ENCODE measurements at regions not wholly inside any gene's neighbourhood (a gene's known extent, or its start where the extent isn't known, plus 50 kb on each side); places are given as distances from the start of the nearest gene placed in this dataset.

DNA sequence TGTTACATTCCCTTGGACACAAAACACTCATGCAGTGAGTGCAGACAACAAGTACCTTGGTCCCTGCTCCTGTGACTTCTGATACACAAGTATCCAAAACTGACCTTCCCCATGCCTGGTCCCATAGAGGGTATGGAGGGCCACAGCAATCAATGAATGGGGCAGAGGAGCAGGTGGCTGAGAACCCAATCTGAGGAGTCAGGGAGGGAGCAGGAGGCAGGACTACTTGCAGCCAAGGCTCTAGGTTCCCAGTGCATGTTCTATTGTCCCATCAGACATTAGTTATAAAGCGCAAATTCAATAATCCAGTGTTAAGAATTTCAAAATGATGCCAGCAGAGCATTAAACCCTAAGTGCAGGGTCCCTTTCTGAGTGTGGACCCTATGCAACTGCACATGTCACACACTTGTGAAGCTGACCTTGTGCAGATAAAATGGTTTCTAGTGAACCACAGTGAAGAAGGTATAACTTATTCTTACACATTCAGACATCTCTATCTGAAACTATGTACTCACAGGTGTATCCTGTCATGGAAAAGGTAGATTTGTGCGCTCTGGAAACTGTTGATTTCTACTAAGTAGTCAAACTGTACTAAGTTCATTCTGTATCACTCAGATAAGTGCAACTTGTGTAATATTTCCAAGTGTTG, 107.3 kb upstream of the ABI3BP start:
- no peak overlapping the region for H3K27ac ChIP-seq (ENCODE audit: low read depth, low read length)
- no peak for DNase-seq (ENCODE audit: low read depth in 4 of 6, low spot score in 6 of 6)
- 100% methylated on average over 1 of the region's 2 CpGs for WGBS (ENCODE audit: insufficient coverage)

DNA sequence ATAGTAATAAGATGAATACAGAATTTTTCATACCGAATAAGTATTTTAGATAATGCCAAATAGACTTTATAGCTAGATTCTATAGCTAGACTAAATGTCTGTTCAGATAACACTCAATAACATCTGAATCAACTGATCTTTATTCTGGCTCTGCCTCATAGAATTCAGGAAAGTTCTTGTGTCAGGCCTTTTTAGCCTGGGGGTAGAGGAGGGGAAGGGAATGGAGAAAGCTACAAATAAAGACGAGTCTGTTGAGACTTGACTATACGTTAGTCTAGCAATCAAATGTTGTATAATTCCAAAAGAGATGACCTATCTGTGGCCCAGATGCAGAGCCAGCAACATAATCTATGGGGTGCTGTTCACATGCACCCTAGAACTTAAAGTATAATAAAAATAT, 106.6 kb upstream of the ABI3BP start:
- Histone ChIP-seq H3K36me3 (ENCODE audit: control insufficient read depth, insufficient read depth, low read length) (no peaks in the 10 kb centered on the region), H3K27me3 (ENCODE audit: control insufficient read depth, insufficient read depth, low read length) (no peaks in the 10 kb centered on the region), H3K4me1 (ENCODE audit: control insufficient read depth, insufficient read depth, low read length) (no peaks in the 10 kb centered on the region), H3K4me3 (ENCODE audit: low read depth, low read length) (no peak overlapping the region), H3K9me3 (ENCODE audit: control insufficient read depth, insufficient read depth, low read length) (no peaks in the 10 kb centered on the region), H3K27ac (ENCODE audit: low read depth, low read length) (no peak overlapping the region)
- no peak for DNase-seq (ENCODE audit: low read depth in 4 of 6, low spot score in 6 of 6)
- no CpG with 5 or more reads among the region's 3 CpGs for WGBS (ENCODE audit: insufficient coverage)

More for the DNA sequence above, 107.3 kb upstream of the ABI3BP start:
- Histone ChIP-seq H3K36me3 (ENCODE audit: control insufficient read depth, insufficient read depth, low read length) (no peaks in the 10 kb centered on the region), H3K9me3 (ENCODE audit: control insufficient read depth, insufficient read depth, low read length) (no peaks in the 10 kb centered on the region), H3K4me1 (ENCODE audit: control insufficient read depth, insufficient read depth, low read length) (no peaks in the 10 kb centered on the region), H3K4me3 (ENCODE audit: low read depth, low read length) (no peak overlapping the region), H3K27me3 (ENCODE audit: control insufficient read depth, insufficient read depth, low read length) (no peaks in the 10 kb centered on the region)

- Histone ChIP-seq H3K9me3 (ENCODE audit: control insufficient read depth, insufficient read depth, low read length) (no peaks in the 10 kb centered on the region), H3K27ac (ENCODE audit: low read depth, low read length) (no peak overlapping the region), H3K36me3 (ENCODE audit: control insufficient read depth, insufficient read depth, low read length) (no peaks in the 10 kb centered on the region), H3K27me3 (ENCODE audit: control insufficient read depth, insufficient read depth, low read length) (no peaks in the 10 kb centered on the region), H3K4me3 (ENCODE audit: low read depth, low read length) (no peak overlapping the region), H3K4me1 (ENCODE audit: control insufficient read depth, insufficient read depth, low read length) (no peaks in the 10 kb centered on the region)
- DNase-seq (ENCODE audit: low read depth in 4 of 6, low spot score in 6 of 6): no peak
- 56% methylated on average over 1 of the region's 2 CpGs for WGBS (ENCODE audit: insufficient coverage)
Measured at GRCh38 chr3:101096444-101096843, 103.2 kb upstream of the ABI3BP start.

- Histone ChIP-seq H3K9me3 (ENCODE audit: control insufficient read depth, insufficient read depth, low read length) (no peaks in the 10 kb centered on the region), H3K27ac (ENCODE audit: low read depth, low read length) (no peak overlapping the region), H3K36me3 (ENCODE audit: control insufficient read depth, insufficient read depth, low read length) (no peaks in the 10 kb centered on the region), H3K4me1 (ENCODE audit: control insufficient read depth, insufficient read depth, low read length) (no peaks in the 10 kb centered on the region), H3K27me3 (ENCODE audit: control insufficient read depth, insufficient read depth, low read length) (no peaks in the 10 kb centered on the region), H3K4me3 (ENCODE audit: low read depth, low read length) (no peak overlapping the region)
- WGBS (ENCODE audit: insufficient coverage): no CpG with 5 or more reads among the region's 5 CpGs
- no peak for DNase-seq (ENCODE audit: low read depth in 4 of 6, low spot score in 6 of 6)
Measured at GRCh38 chr3:101095693-101096430, 102.6 kb upstream of the ABI3BP start.

GRCh38 chr3:101091489-101091888, 98.3 kb upstream of the ABI3BP start:
- no peak overlapping the region for H3K27ac ChIP-seq (ENCODE audit: low read depth, low read length)
- H3K27me3 ChIP-seq (ENCODE audit: control insufficient read depth, insufficient read depth, low read length): no peaks in the 10 kb centered on the region
- no peaks in the 10 kb centered on the region for H3K4me1 ChIP-seq (ENCODE audit: control insufficient read depth, insufficient read depth, low read length)
- no peaks in the 10 kb centered on the region for H3K9me3 ChIP-seq (ENCODE audit: control insufficient read depth, insufficient read depth, low read length)
- H3K36me3 ChIP-seq (ENCODE audit: control insufficient read depth, insufficient read depth, low read length): no peaks in the 10 kb centered on the region
- no peak overlapping the region for H3K4me3 ChIP-seq (ENCODE audit: low read depth, low read length)
- 67% methylated on average over 1 of the region's 3 CpGs for WGBS (ENCODE audit: insufficient coverage)
- DNase-seq (ENCODE audit: low read depth in 4 of 6, low spot score in 6 of 6): no peak

DNA sequence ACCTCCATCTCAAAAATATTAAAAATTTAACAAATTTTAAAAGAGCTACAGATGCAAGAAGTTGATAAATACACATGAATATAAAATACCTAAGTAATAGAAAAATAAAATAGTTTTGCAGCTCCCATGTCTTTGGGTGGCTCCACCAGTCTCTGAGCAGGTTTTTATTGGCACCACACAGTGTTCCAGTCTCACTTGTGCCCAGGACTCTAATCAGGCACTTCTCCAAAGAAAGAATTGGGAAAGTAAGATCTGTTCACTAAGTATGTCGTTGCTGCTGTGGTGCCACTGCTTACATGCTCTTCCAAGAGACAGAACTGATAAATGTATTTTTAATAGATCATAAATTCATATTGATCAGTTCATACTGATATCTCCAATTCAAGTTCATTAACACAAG, 92.5 kb upstream of the ABI3BP start:
- DNase-seq (ENCODE audit: low read depth in 4 of 6, low spot score in 6 of 6): no peak
- Histone ChIP-seq H3K36me3 (ENCODE audit: control insufficient read depth, insufficient read depth, low read length) (no peaks in the 10 kb centered on the region), H3K4me1 (ENCODE audit: control insufficient read depth, insufficient read depth, low read length) (no peaks in the 10 kb centered on the region), H3K4me3 (ENCODE audit: low read depth, low read length) (no peak overlapping the region), H3K27ac (ENCODE audit: low read depth, low read length) (no peak overlapping the region), H3K9me3 (ENCODE audit: control insufficient read depth, insufficient read depth, low read length) (no peaks in the 10 kb centered on the region), H3K27me3 (ENCODE audit: control insufficient read depth, insufficient read depth, low read length) (no peaks in the 10 kb centered on the region)
- no CpG with 5 or more reads among the region's 1 CpG for WGBS (ENCODE audit: insufficient coverage)

DNA sequence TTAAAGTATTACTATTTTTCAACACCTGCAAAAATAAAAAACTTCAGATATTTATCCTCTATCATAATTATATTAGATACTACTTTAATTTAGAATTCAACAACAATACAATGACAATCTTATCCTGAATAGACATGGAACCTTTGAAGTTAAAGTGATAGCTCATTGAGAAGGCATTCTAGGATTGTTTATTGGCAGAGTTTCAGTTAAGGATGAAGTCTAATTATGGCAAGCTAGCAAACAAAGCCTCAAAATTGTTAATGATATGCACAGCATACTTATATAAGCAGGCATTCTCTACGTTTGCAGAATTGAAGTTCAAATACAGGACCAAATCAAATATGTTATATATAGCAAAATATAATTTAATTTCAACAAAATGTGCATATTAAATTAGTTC, 91.2 kb upstream of the ABI3BP start:
- WGBS (ENCODE audit: insufficient coverage): no CpG with 5 or more reads among the region's 1 CpG
- Histone ChIP-seq H3K27ac (ENCODE audit: low read depth, low read length) (no peak overlapping the region), H3K4me1 (ENCODE audit: control insufficient read depth, insufficient read depth, low read length) (no peaks in the 10 kb centered on the region), H3K36me3 (ENCODE audit: control insufficient read depth, insufficient read depth, low read length) (no peaks in the 10 kb centered on the region), H3K27me3 (ENCODE audit: control insufficient read depth, insufficient read depth, low read length) (no peaks in the 10 kb centered on the region), H3K9me3 (ENCODE audit: control insufficient read depth, insufficient read depth, low read length) (no peaks in the 10 kb centered on the region), H3K4me3 (ENCODE audit: low read depth, low read length) (no peak overlapping the region)
- no peak for DNase-seq (ENCODE audit: low read depth in 4 of 6, low spot score in 6 of 6)

- peak in 1 of 6 donors; percentile 11 for DNase-seq (ENCODE audit: low read depth in 4 of 6, low spot score in 6 of 6)
- H3K36me3 ChIP-seq (ENCODE audit: control insufficient read depth, insufficient read depth, low read length): no peaks in the 10 kb centered on the region
- H3K4me3 ChIP-seq (ENCODE audit: low read depth, low read length): no peak overlapping the region
- no peaks in the 10 kb centered on the region for H3K4me1 ChIP-seq (ENCODE audit: control insufficient read depth, insufficient read depth, low read length)
- H3K9me3 ChIP-seq (ENCODE audit: control insufficient read depth, insufficient read depth, low read length): no peaks in the 10 kb centered on the region
- H3K27me3 ChIP-seq (ENCODE audit: control insufficient read depth, insufficient read depth, low read length): no peaks in the 10 kb centered on the region
- H3K27ac ChIP-seq (ENCODE audit: low read depth, low read length): no peak overlapping the region
Measured at GRCh38 chr3:101081999-101082398, 88.8 kb upstream of the ABI3BP start.

DNA sequence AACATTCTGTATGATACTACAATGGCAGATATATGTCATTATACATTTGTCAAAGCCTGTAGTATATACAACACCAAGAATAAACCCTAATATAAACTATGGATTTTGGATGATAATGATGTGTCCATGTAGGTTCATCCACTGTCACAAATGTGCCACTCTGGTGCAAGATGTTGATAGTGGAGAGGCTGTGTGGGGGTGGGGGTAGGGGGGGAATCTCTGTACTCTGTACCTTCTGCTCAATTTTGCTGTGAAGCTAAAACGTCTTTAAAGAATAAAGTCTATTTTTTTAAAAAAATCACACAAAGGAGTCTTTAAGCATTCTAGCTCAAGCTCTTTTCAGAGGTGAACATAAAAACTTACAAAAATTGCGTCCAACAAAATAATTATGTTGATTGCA, 88.2 kb upstream of the ABI3BP start:
- no peak overlapping the region for H3K27ac ChIP-seq (ENCODE audit: low read depth, low read length)
- no peaks in the 10 kb centered on the region for H3K9me3 ChIP-seq (ENCODE audit: control insufficient read depth, insufficient read depth, low read length)
- no peaks in the 10 kb centered on the region for H3K4me1 ChIP-seq (ENCODE audit: control insufficient read depth, insufficient read depth, low read length)
- H3K36me3 ChIP-seq (ENCODE audit: control insufficient read depth, insufficient read depth, low read length): no peaks in the 10 kb centered on the region
- H3K4me3 ChIP-seq (ENCODE audit: low read depth, low read length): no peak overlapping the region
- no peak for DNase-seq (ENCODE audit: low read depth in 4 of 6, low spot score in 6 of 6)
- no CpG with 5 or more reads among the region's 2 CpGs for WGBS (ENCODE audit: insufficient coverage)
- no peaks in the 10 kb centered on the region for H3K27me3 ChIP-seq (ENCODE audit: control insufficient read depth, insufficient read depth, low read length)

GRCh38 chr3:101077361-101078011, 84.3 kb upstream of the ABI3BP start:
- Histone ChIP-seq H3K27ac (ENCODE audit: low read depth, low read length) (no peak overlapping the region), H3K4me3 (ENCODE audit: low read depth, low read length) (no peak overlapping the region), H3K9me3 (ENCODE audit: control insufficient read depth, insufficient read depth, low read length) (no peaks in the 10 kb centered on the region), H3K36me3 (ENCODE audit: control insufficient read depth, insufficient read depth, low read length) (no peaks in the 10 kb centered on the region), H3K27me3 (ENCODE audit: control insufficient read depth, insufficient read depth, low read length) (no peaks in the 10 kb centered on the region), H3K4me1 (ENCODE audit: control insufficient read depth, insufficient read depth, low read length) (no peaks in the 10 kb centered on the region)
- DNase-seq (ENCODE audit: low read depth in 4 of 6, low spot score in 6 of 6): no peak
- WGBS (ENCODE audit: insufficient coverage): no CpG with 5 or more reads among the region's 3 CpGs

All from spinal cord (tissue), 9 donors.